ENCODE measurements at regions not wholly inside any gene's neighbourhood (a gene's known extent, or its start where the extent isn't known, plus 50 kb on each side); places are given as distances from the start of the nearest gene placed in this dataset.

DNA sequence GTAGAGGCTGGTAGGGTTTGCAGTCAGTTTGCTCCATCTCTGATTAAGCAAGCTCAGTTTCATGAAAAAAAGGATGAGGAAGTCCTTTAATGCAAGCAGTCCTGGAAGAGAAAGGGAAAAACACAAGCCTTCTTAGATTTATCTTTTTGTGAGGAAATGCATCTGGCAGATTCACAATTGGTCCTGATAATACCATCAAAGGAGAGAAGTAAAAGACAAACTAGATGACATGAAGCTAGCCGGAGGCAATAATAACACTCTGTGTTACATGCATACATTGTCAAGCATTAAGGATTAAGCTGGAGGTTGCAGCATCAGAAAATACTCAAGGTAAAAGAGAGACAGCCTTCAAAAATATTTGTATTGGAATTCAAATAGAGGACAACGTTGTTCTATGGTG is 356.0 kb upstream of the TEX13C start, which contains the start of gene TENM1:
TENM1 (minus strand) TSS at position 101 of the 400 bp plus-strand sequence.
- WGBS (ENCODE audit: insufficient coverage, low coverage, missing lambda C conversion rate) = 38% methylated on average over 2 of the region's 2 CpGs
- Histone ChIP-seq H3K27me3 (ENCODE audit: control insufficient read depth in 2 of 2, insufficient read depth in 2 of 2, low read length in 2 of 2) (no peaks in the 10 kb centered on the region), H3K79me2 (ENCODE audit: control insufficient read depth, insufficient read depth, low read length) (no peaks in the 10 kb centered on the region), H3K9me3 (replicated peaks; ENCODE audit: control insufficient read depth, insufficient read depth, low read depth, low read length) (no peaks in the 10 kb centered on the region), H3K27ac (ENCODE audit: extremely low read depth, low read depth, low read length) (no peak within 1 kb of the TSS), H3K9me1 (ENCODE audit: control insufficient read depth, insufficient read depth, low read length) (no peaks in the 10 kb centered on the region), H2AFZ (ENCODE audit: low read depth, low read length) (no peak within 1 kb of the TSS), H3K36me3 (ENCODE audit: control insufficient read depth, insufficient read depth, low read length) (no peaks in the 10 kb centered on the region), H4K20me1 (replicated peaks; ENCODE audit: control insufficient read depth, insufficient read depth, low read length) (no peaks in the 10 kb centered on the region), H3K4me1 (replicated peaks in 1 of 2; ENCODE audit: control insufficient read depth in 2 of 2, insufficient read depth in 2 of 2, low read length in 2 of 2) (no peaks in the 10 kb centered on the region), H3K9ac (ENCODE audit: insufficient read depth in 1 of 2, low read depth in 2 of 2, low read length in 2 of 2) (no peak within 1 kb of the TSS), H3K4me2 (ENCODE audit: insufficient read depth, low read length) (no peak within 1 kb of the TSS), H3K4me3 (no peak within 1 kb of the TSS)
- POLR2A ChIA-PET = no interaction called here
- TF ChIP-seq, protein P1, sequence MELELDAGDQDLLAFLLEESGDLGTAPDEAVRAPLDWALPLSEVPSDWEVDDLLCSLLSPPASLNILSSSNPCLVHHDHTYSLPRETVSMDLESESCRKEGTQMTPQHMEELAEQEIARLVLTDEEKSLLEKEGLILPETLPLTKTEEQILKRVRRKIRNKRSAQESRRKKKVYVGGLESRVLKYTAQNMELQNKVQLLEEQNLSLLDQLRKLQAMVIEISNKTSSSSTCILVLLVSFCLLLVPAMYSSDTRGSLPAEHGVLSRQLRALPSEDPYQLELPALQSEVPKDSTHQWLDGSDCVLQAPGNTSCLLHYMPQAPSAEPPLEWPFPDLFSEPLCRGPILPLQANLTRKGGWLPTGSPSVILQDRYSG (tag; conservative IDR thresholded peaks at IDR 0.05; ENCODE audit: low read depth) = no peak
- TF ChIP-seq U2AF1 (optimal IDR thresholded peaks at IDR 0.05; ENCODE audit: low read depth, low read length) (no peak), L3MBTL2 (IDR thresholded peaks at IDR 0.05) (no peak), HDAC2 (IDR thresholded peaks at IDR 0.05) (no peak), ZNF561 (CRISPR knock-in tag; conservative IDR thresholded peaks at IDR 0.05) (no peak), NFE2L1 (tag; IDR thresholded peaks at IDR 0.05; ENCODE audit: borderline replicate concordance, low read depth) (no peak), GTF2E2 (tag; IDR thresholded peaks at IDR 0.05) (no peak), SREBF2 (CRISPR knock-in tag; IDR thresholded peaks at IDR 0.05) (no peak), MECOM (CRISPR knock-in tag; IDR thresholded peaks at IDR 0.05) (no peak), MYC (IDR thresholded peaks at IDR 0.05; ENCODE audit: low read depth, low read length) (no peak), MYC (CRISPR knock-in tag; IDR thresholded peaks at IDR 0.05; ENCODE audit: borderline replicate concordance, low read depth) (no peak), IRF1 (CRISPR knock-in tag; IDR thresholded peaks at IDR 0.05; ENCODE audit: borderline replicate concordance) (no peak), CHD4 (IDR thresholded peaks at IDR 0.05; ENCODE audit: insufficient read depth, insufficient replicate concordance, low read depth, low read length, poor library complexity, severe bottlenecking) (no peak)
- TF ChIP-seq, protein P2, sequence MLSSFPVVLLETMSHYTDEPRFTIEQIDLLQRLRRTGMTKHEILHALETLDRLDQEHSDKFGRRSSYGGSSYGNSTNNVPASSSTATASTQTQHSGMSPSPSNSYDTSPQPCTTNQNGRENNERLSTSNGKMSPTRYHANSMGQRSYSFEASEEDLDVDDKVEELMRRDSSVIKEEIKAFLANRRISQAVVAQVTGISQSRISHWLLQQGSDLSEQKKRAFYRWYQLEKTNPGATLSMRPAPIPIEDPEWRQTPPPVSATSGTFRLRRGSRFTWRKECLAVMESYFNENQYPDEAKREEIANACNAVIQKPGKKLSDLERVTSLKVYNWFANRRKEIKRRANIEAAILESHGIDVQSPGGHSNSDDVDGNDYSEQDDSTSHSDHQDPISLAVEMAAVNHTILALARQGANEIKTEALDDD (IDR thresholded peaks at IDR 0.05) = no peak
- FAIRE-seq (no peak), DNase-seq (ENCODE audit: extremely low read depth in 1 of 4, low spot score in 3 of 4) (no peak), ATAC-seq (no peak)
- BruUV-seq (replicated peaks) = no TSS peak
- CTCF ChIA-PET (ENCODE audit: low intra/inter-chr PET ratio) = no interaction called here
- in situ Hi-C loops (cut with MboI) (no loop called here), intact Hi-C loops (cut with micrococcal nuclease) (no loop called here)

Measured in K562 (cell line).